Spleen (tissue), 11 donors: ENCODE measurements at regions not wholly inside any gene's neighbourhood (a gene's known extent, or its start where the extent isn't known, plus 50 kb on each side); places are given as distances from the start of the nearest gene placed in this dataset.

Experiments used
- DNase-seq: peaks from one replicate; pipeline ENCODE4 v3.0.0-alpha.2; 2020
- H3K27ac ChIP-seq, 8 donors: fragments of 200-600 bp; sonication (generic) in 7 of 8; 1 replicate in 4 of 8; 2 replicates in 4 of 8; pipeline versions ENCODE4 v1.5.0 to v1.8.0; 2016 to 2021; ENCODE audit warnings: inconsistent platforms in 4 of 8, mild to moderate bottlenecking in 4 of 8, moderate library complexity in 1 of 8
- H3K27me3 ChIP-seq, 7 donors: fragments of 200-600 bp; sonication (generic) in 6 of 7; replicated peaks in 1 of 7; 1 replicate in 4 of 7; 2 replicates in 3 of 7; pipeline versions ENCODE4 v1.5.0 to v1.8.0; 2016 to 2021; ENCODE audit warnings: inconsistent platforms in 3 of 7, mild to moderate bottlenecking in 1 of 7
- H3K36me3 ChIP-seq, 6 donors: fragments of 200-600 bp; sonication (generic) in 5 of 6; 1 replicate in 4 of 6; 2 replicates in 2 of 6; pipeline versions ENCODE4 v1.5.0 to v1.8.0; 2016 to 2021; ENCODE audit warnings: inconsistent platforms in 2 of 6
- H3K4me1 ChIP-seq, 6 donors: fragments of 200-600 bp; sonication (generic) in 5 of 6; 1 replicate in 3 of 6; 2 replicates in 3 of 6; pipeline versions ENCODE4 v1.5.0 to v1.8.0; 2016 to 2021; ENCODE audit warnings: inconsistent platforms in 3 of 6
- H3K4me3 ChIP-seq, 8 donors: fragments of 200-600 bp; sonication (generic) in 7 of 8; 1 replicate in 4 of 8; 2 replicates in 4 of 8; pipeline versions ENCODE4 v1.5.0 to v1.8.0; 2016 to 2021; ENCODE audit warnings: inconsistent platforms in 4 of 8, mild to moderate bottlenecking in 4 of 8, moderate library complexity in 2 of 8
- H3K9me3 ChIP-seq, 8 donors: fragments of 200-600 bp; sonication (generic) in 7 of 8; 1 replicate in 4 of 8; 2 replicates in 4 of 8; pipeline versions ENCODE4 v1.5.0 to v1.8.0; 2016 to 2021; ENCODE audit warnings: inconsistent platforms in 4 of 8
- CTCF ChIP-seq, 11 experiments: fragments of 200-600 bp in 7 of 11; fragments of 450-650 bp in 4 of 11; sonication (generic) in 4 of 11; IDR thresholded peaks in 8 of 11; conservative IDR thresholded peaks in 3 of 11; 1 replicate in 7 of 11; 2 replicates in 4 of 11; pipeline versions ENCODE4 v1.4.0 to v1.8.0; 2016 to 2021; ENCODE audit warnings: antibody characterized with exemption in 11 of 11, inconsistent platforms in 4 of 11, mild to moderate bottlenecking in 1 of 11
- POLR2A ChIP-seq, 3 donors: fragments of 450-650 bp; IDR thresholded peaks; one replicate each; pipeline ENCODE4 v1.5.1; 2017; ENCODE audit warnings: antibody characterized with exemption in 3 of 3, mild to moderate bottlenecking in 1 of 3
- POLR2AphosphoS5 ChIP-seq, 3 donors: sonication (generic); formaldehyde crosslinking; IDR thresholded peaks; one replicate each; pipeline ENCODE4 v1.5.1; 2017; ENCODE audit warnings: antibody characterized with exemption in 3 of 3
- WGBS, 5 donors: extraction: QIAGEN DNeasy Blood & Tissue Kit in 3 of 5; methylation state at CpG; one replicate each; pipeline versions ENCODE4 v1.1.5 to v1.1.7; 2013 to 2018; 5-methylcytosine and 5-hydroxymethylcytosine counted together
- intact Hi-C: fragments of 100-400 bp; cut with DNase I; formaldehyde crosslinking; loops from one replicate; pipeline ENCODE4 v1.15.0; 2023; ENCODE audit warnings: low total_unique reads
- donor health status: healthy with polysubstance abuse.
- donor health status: DM: no; HTN: no; CAD: no; lungs with moderate emphysema.
- donor health status: DM: no; HTN: no; CAD: no.
- donor health status: Bipolar disorder and iron deficiency.
- donor health status: healthy.
- donor health status: DM: no; HTN: no; CAD: no.
- donor health status: DM: yes; HTN: yes; CAD: no.

GRCh38 chr15:91473894-91474545, 374.0 kb downstream of the SV2B start:
- no peak for DNase-seq
- TF ChIP-seq POLR2A (IDR thresholded peaks at IDR 0.05) (no peak), CTCF (IDR thresholded peaks at IDR 0.05 in 8 of 11, conservative IDR thresholded peaks at IDR 0.05 in 3 of 11) (no peak), POLR2AphosphoS5 (IDR thresholded peaks at IDR 0.05) (no peak)

GRCh38 chr15:91476861-91477260, 376.6 kb upstream of the SLCO3A1 start:
- intact Hi-C loops, result no loop called here
- TF ChIP-seq POLR2A (IDR thresholded peaks at IDR 0.05) (no peak), CTCF (IDR thresholded peaks at IDR 0.05 in 8 of 11, conservative IDR thresholded peaks at IDR 0.05 in 3 of 11) (no peak), POLR2AphosphoS5 (IDR thresholded peaks at IDR 0.05) (no peak)
- H3K4me1 ChIP-seq, result peaks cover 0 to 10% (median 0%) of the 10 kb centered on the region in 6 donors
- H3K9me3 ChIP-seq, result no peaks in the 10 kb centered on the region
- no peaks in the 10 kb centered on the region for H3K36me3 ChIP-seq
- 88 to 95% (median 91%) methylated on average over 5 of the region's 5 CpGs for WGBS, 5 donors
- no peak overlapping the region for H3K27ac ChIP-seq
- no peak overlapping the region for H3K4me3 ChIP-seq
- DNase-seq, result no peak
- peaks cover 0 to 17% (median 0%) of the 10 kb centered on the region in 7 donors for H3K27me3 ChIP-seq

More at GRCh38 chr15:91473894-91474545, 374.0 kb downstream of the SV2B start:
- intact Hi-C loops, result no loop called here
- Histone ChIP-seq H3K4me1 (peaks cover 0 to 23% (median 0%) of the 10 kb centered on the region in 6 donors), H3K36me3 (no peaks in the 10 kb centered on the region), H3K9me3 (no peaks in the 10 kb centered on the region), H3K4me3 (no peak overlapping the region), H3K27ac (no peak overlapping the region), H3K27me3 (peaks cover 0 to 33% (median 0%) of the 10 kb centered on the region in 7 donors)
- WGBS, 5 donors, result 60 to 77% (median 66%) methylated on average over 3 of the region's 3 CpGs

- intact Hi-C loops, result no loop called here
- Histone ChIP-seq H3K36me3 (no peaks in the 10 kb centered on the region), H3K27ac (no peak overlapping the region), H3K4me3 (no peak overlapping the region), H3K27me3 (peaks cover 0 to 17% (median 0%) of the 10 kb centered on the region in 7 donors), H3K9me3 (no peaks in the 10 kb centered on the region), H3K4me1 (no peaks in the 10 kb centered on the region)
- no peak for DNase-seq
- no peak for TF ChIP-seq POLR2AphosphoS5 (IDR thresholded peaks at IDR 0.05)
- no peak for TF ChIP-seq CTCF (IDR thresholded peaks at IDR 0.05 in 8 of 11, conservative IDR thresholded peaks at IDR 0.05 in 3 of 11)
- no peak for TF ChIP-seq POLR2A (IDR thresholded peaks at IDR 0.05)
- WGBS, 5 donors, result 27 to 54% (median 39%) methylated on average over 6 of the region's 6 CpGs
Observed at GRCh38 chr15:91478717-91479191, 374.8 kb upstream of the SLCO3A1 start.

GRCh38 chr15:91480426-91480825, 373.1 kb upstream of the SLCO3A1 start:
- WGBS, 5 donors, result 80 to 86% (median 84%) methylated on average over 4 of the region's 4 CpGs
- Histone ChIP-seq H3K4me3 (no peak overlapping the region), H3K9me3 (no peaks in the 10 kb centered on the region), H3K27ac (no peak overlapping the region), H3K4me1 (no peaks in the 10 kb centered on the region), H3K36me3 (no peaks in the 10 kb centered on the region), H3K27me3 (peaks cover 0 to 21% (median 0%) of the 10 kb centered on the region in 7 donors)
- TF ChIP-seq POLR2AphosphoS5 (IDR thresholded peaks at IDR 0.05), result no peak
- TF ChIP-seq CTCF (IDR thresholded peaks at IDR 0.05 in 8 of 11, conservative IDR thresholded peaks at IDR 0.05 in 3 of 11), result no peak
- no peak for TF ChIP-seq POLR2A (IDR thresholded peaks at IDR 0.05)
- DNase-seq, result no peak
- intact Hi-C loops, result no loop called here
